ENCODE measurements at regions not wholly inside any gene's neighbourhood (a gene's known extent, or its start where the extent isn't known, plus 50 kb on each side); places are given as distances from the start of the nearest gene placed in this dataset.

- TF ChIP-seq, protein P1, sequence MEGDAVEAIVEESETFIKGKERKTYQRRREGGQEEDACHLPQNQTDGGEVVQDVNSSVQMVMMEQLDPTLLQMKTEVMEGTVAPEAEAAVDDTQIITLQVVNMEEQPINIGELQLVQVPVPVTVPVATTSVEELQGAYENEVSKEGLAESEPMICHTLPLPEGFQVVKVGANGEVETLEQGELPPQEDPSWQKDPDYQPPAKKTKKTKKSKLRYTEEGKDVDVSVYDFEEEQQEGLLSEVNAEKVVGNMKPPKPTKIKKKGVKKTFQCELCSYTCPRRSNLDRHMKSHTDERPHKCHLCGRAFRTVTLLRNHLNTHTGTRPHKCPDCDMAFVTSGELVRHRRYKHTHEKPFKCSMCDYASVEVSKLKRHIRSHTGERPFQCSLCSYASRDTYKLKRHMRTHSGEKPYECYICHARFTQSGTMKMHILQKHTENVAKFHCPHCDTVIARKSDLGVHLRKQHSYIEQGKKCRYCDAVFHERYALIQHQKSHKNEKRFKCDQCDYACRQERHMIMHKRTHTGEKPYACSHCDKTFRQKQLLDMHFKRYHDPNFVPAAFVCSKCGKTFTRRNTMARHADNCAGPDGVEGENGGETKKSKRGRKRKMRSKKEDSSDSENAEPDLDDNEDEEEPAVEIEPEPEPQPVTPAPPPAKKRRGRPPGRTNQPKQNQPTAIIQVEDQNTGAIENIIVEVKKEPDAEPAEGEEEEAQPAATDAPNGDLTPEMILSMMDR (IDR thresholded peaks at IDR 0.05; ENCODE audit: low read length) = no peak
- TF ChIP-seq EZH2 (IDR thresholded peaks at IDR 0.05; ENCODE audit: borderline replicate concordance, low read length) = no peak
Observed at GRCh38 chr1:185551008-185551407, 183.2 kb upstream of the HMCN1 start.
